Skin epidermis (tissue), 12 donors: ENCODE measurements at regions not wholly inside any gene's neighbourhood (a gene's known extent, or its start where the extent isn't known, plus 50 kb on each side); places are given as distances from the start of the nearest gene placed in this dataset.
A peak's percentile ranks its signal among the peaks of the same experiment; 100 is the strongest.
"Not testable (repeated sequence)": the region's sequence is repeated elsewhere in the genome, so short reads cannot be mapped to it uniquely, and the experiment has no call there.

Experiments used
- H3K27ac ChIP-seq, 21 experiments: fragments of 200-600 bp; sonication (generic) in 11 of 21; one replicate each; pipeline ENCODE4 v1.5.0; 2020; ENCODE audit warnings: mild to moderate bottlenecking in 3 of 21, inconsistent platforms in 2 of 21, moderate library complexity in 2 of 21
- H3K4me3 ChIP-seq, 7 experiments: fragments of 200-600 bp; sonication (generic) in 2 of 7; one replicate each; pipeline ENCODE4 v1.5.0; 2020; ENCODE audit warnings: inconsistent platforms in 2 of 7, mild to moderate bottlenecking in 2 of 7, moderate library complexity in 1 of 7

GRCh38 chr12:11973396-11973795 lies 97.3 kb upstream of the BCL2L14 start:
- no peak overlapping the region for H3K4me3 ChIP-seq

DNA sequence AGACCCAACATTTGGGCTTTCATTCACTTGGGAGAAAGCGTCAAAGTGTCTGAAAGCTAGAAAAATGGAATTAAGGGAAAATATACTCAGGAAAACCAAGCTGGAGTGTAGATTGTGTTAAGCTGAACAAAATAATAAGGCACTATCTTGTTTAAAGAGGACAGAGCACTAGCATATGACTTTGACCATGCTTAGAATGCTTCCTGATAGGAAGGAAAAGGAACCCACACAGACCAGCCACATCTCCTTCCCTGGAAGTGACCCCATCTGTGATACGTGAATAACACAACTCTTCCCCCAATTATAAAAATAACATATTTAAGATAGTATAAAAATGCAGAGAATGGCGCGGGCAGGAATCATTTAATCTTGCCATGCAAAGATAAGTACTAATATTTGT lies 94.7 kb upstream of the BCL2L14 start:
- H3K27ac ChIP-seq = no peak overlapping the region
- no peak overlapping the region for H3K4me3 ChIP-seq

More at GRCh38 chr12:11973396-11973795, 97.3 kb upstream of the BCL2L14 start:
- no peak overlapping the region for H3K27ac ChIP-seq

- Histone ChIP-seq H3K27ac (peak overlapping the region in 1 of 21 experiments; percentile 74), H3K4me3 (no peak overlapping the region)
Observed at GRCh38 chr12:11978726-11979384, 91.9 kb upstream of the BCL2L14 start.

GRCh38 chr12:11980115-11980514 lies 90.6 kb upstream of the BCL2L14 start:
- H3K27ac ChIP-seq = peak overlapping the region in 7 of 21 experiments; percentile 6 to 78 (median 42)
- no peak overlapping the region for H3K4me3 ChIP-seq

GRCh38 chr12:11981121-11981733 lies 89.5 kb upstream of the BCL2L14 start:
- Histone ChIP-seq H3K27ac (peak overlapping the region in 13 of 21 experiments; percentile 15 to 83 (median 60)), H3K4me3 (no peak overlapping the region)

- H3K27ac ChIP-seq = no peak overlapping the region
- no peak overlapping the region for H3K4me3 ChIP-seq
Observed at GRCh38 chr12:11984417-11984816, 86.3 kb upstream of the BCL2L14 start.

- Histone ChIP-seq H3K27ac (no peak overlapping the region), H3K4me3 (no peak overlapping the region)
Observed at GRCh38 chr12:11986165-11986564, 84.6 kb upstream of the BCL2L14 start.

DNA sequence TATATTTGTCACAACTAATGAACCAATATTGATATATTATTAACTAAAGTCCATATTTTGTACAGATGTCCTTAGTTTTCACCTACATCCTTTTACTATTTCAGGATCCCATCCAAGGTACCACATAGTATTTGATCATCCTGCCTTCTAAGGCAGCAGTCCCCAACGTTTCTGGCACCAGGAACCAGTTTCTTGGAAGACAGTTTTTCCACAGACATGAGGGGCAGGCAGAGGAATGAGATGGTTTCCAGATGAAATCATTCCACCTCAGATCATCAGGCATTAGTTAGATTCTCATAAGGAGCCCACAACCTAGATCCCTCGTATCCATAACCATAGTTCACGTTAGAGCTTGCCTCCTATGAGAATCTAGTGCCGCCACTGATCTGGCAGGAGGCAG lies 82.8 kb upstream of the BCL2L14 start:
- H3K27ac ChIP-seq = no peak overlapping the region
- H3K4me3 ChIP-seq = no peak overlapping the region

- no peak overlapping the region for H3K4me3 ChIP-seq
- H3K27ac ChIP-seq = no peak overlapping the region
Observed at GRCh38 chr12:11991604-11992003, 79.1 kb upstream of the BCL2L14 start.

DNA sequence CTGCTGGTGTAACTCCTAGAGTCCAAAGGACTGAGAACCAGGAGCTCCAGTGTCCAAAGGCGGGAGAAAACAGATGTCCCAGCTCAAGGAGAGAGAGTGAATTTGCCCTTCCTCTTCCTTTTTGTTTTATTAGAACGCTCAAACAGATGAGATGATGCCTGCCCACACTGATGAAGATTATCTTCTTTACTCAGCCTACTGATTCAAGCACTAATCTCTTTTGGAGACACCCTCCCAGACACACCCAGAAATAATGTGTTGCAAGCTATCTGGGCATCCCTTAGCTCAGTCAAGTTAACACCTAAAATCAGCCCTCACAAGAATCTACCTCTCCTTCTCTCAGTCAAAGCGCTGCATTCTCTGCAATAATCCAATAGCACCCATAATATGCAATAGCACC lies 78.2 kb upstream of the BCL2L14 start:
- H3K27ac ChIP-seq = no peak overlapping the region
- H3K4me3 ChIP-seq = no peak overlapping the region

DNA sequence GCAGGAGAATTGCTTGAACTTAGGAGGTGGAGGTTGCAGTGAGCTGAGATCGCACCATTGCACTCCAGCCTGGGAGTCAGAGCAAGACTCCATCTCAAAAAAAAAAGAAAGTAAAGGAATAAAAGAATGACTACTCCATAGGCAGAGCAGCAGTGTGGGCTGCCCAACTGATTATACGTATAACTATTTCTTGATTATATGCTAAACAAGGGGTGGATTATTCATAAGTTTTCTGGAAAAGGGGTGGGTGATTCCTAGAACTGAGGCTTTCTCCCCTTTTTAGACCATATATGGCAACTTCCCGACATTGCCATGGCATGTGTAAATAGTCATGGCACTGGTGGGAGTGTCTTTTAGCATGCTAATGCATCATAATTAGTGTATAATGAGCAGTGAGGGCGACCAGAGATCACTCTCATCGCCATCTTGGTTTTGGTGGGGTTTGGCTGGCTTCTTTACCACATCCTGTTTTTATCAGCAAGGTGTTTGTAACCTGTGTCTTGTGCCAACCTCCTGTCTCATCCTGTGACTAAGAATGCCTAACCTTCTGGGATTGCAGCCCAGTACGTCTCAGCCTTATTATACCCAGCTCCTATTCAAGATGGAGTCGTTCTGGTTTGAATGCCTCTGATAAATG lies 72.3 kb upstream of the BCL2L14 start:
- H3K4me3 ChIP-seq = not testable (repeated sequence)
- H3K27ac ChIP-seq = peak overlapping the region in 3 of 21 experiments; percentile 15 to 63 (median 61)

GRCh38 chr12:11998944-11999315 lies 71.8 kb upstream of the BCL2L14 start:
- peak overlapping the region in 3 of 21 experiments; percentile 15 to 63 (median 61) for H3K27ac ChIP-seq
- H3K4me3 ChIP-seq = no peak overlapping the region

GRCh38 chr12:12003609-12004008 lies 67.1 kb upstream of the BCL2L14 start:
- no peak overlapping the region for H3K27ac ChIP-seq
- H3K4me3 ChIP-seq = no peak overlapping the region

DNA sequence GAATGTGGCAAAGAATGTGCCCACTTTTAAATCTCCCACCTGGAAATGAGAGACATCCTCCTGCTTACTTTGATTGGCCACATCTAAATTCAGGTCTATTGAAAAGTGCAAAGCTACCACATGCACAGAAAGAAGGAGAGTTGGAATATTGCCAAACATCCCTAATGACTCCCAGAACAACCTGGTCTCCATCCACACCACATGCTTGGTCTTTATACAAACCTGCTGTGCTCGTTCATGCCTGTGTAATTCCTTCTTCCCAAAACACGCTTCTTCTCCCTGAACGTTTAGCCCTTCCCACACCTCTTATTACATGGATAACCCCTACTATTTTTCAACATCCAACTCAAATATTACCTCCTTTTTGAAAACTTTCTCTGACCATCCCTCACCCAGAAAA lies 66.2 kb upstream of the BCL2L14 start:
- no peak overlapping the region for H3K4me3 ChIP-seq
- no peak overlapping the region for H3K27ac ChIP-seq

GRCh38 chr12:12007001-12007712 lies 63.6 kb upstream of the BCL2L14 start:
- H3K4me3 ChIP-seq = no peak overlapping the region
- H3K27ac ChIP-seq = peak overlapping the region in 7 of 21 experiments; percentile 47 to 87 (median 77)

DNA sequence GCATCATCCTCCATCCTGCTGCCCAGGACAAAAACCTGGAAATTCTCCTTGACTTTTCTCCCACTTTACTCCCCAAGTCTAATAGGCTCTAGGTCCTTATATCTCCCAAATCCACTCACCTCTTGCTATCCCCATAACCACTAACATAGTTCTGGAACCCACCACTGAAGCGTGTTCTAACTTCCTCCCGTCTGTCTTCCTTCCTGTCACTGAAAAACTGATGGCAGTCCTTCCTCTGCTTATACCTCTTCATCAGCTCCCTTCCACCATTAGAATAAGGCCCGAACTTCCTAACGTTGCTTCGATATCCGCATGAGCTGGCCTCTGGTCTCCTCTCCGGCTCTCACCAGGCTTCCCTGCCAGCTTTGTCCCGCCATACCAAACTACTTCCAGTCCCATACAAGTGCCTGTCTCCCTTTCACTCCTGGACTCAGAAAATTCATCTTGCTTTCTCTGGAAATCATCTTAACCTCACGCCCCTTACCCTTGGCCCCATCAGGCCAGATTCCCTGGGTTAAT lies 63.0 kb upstream of the BCL2L14 start:
- Histone ChIP-seq H3K4me3 (no peak overlapping the region), H3K27ac (peak overlapping the region in 11 of 21 experiments; percentile 47 to 87 (median 62))

GRCh38 chr12:12008232-12008850 lies 62.4 kb upstream of the BCL2L14 start:
- H3K4me3 ChIP-seq = no peak overlapping the region

DNA sequence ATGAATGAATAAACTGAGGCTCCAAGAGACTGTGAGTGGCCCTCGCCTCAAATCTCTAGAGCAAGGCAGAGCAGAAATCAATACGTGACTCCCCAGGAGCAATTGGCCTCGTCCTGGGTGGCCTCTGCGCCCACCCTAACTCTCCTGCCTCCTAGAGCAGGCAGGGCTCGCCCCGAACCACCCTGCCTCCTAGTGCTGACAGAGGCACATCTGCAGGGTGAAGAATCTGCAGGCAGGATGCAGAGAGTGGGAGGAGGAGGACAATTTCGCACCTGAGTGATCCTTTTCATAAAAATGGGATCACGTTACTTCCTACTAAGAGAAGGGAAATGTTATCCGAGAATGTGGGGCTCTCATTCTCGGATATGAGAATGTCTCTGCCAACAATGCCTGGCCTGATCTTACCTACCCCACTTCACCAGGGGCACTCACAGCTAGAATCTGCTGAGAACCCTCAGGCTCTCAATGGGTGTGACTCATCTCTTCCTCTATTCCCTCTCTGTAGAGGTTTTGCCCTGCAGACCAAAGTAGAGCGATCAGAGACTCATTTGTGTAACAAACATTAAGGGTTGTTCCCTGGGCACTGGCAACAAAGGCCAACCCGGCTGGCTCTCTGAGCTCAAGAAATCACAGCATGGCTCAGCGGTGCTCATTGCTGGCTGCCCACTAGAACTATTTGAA lies 61.7 kb upstream of the BCL2L14 start:
- Histone ChIP-seq H3K4me3 (no peak overlapping the region), H3K27ac (peak overlapping the region in 19 of 21 experiments; percentile 33 to 87 (median 76))

More at GRCh38 chr12:12008232-12008850, 62.4 kb upstream of the BCL2L14 start:
- H3K27ac ChIP-seq = peak overlapping the region in 15 of 21 experiments; percentile 2 to 87 (median 75)

DNA sequence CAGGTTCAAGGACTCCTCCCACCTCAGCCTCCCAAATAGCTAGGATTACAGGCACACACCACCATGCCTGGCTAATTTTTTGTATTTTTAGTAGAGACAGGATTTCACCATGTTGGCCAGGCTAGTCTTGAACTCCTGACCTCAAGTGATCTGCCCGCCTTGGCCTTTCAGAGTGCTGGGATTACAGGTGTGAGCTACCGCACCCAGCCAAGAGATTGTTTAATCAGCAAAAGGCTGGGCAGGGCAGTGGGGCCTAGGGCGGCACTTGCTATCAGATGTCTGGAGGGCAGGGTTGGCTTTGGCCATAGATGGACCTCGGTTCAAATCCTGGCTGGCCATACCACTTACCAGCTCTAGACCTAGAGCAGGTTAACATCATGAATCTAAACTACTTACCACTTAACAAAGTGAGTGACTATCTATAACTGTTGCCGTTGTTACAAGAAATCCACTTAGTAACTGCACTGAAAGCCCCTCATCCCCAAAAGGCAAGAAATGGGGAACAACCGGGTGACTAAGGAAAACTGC lies 60.9 kb upstream of the BCL2L14 start:
- peak overlapping the region; percentile 31 to 87 (median 75) for H3K27ac ChIP-seq
- not testable (repeated sequence) for H3K4me3 ChIP-seq
